Natural killer cell treated with Interleukin-12 subunit alpha and Interleukin-12 subunit beta and Interleukin-15 and Interleukin-18, amount 100 ng/mL, for 72 hours (primary cell): ENCODE measurements at regions not wholly inside any gene's neighbourhood (a gene's known extent, or its start where the extent isn't known, plus 50 kb on each side); places are given as distances from the start of the nearest gene placed in this dataset.

ENCODE experiments used
- ATAC-seq, 2 donors: fragments of 150-1000 bp; cut with Tn5 transposase in 1 of 2; sonication (Bioruptor Pico), chemical (Tn5 transposase) in 1 of 2; 2 replicates each; pipeline ENCODE4 v1.10.0; 2021
- DNase-seq: peaks from one replicate; pipeline ENCODE4 v3.0.0; 2022; ENCODE audit warnings: low spot score
- H3K27ac Mint-ChIP-seq, 2 donors: 1 replicate in 1 of 2; 2 replicates in 1 of 2; pipeline ENCODE4 v1.8.0; 2022; ENCODE audit warnings: mixed read lengths in 2 of 2, mild to moderate bottlenecking in 1 of 2, moderate library complexity in 1 of 2
- H3K27me3 Mint-ChIP-seq, 2 donors: 1 replicate in 1 of 2; 2 replicates in 1 of 2; pipeline ENCODE4 v1.8.0; 2022; ENCODE audit warnings: mixed read lengths in 2 of 2
- H3K36me3 Mint-ChIP-seq: one replicate; pipeline ENCODE4 v1.8.0; 2022; ENCODE audit warnings: mixed read lengths
- H3K4me1 Mint-ChIP-seq, 2 donors: 1 replicate in 1 of 2; 2 replicates in 1 of 2; pipeline ENCODE4 v1.8.0; 2022; ENCODE audit warnings: low read depth in 2 of 2, mixed read lengths in 2 of 2, mild to moderate bottlenecking in 1 of 2
- H3K4me3 Mint-ChIP-seq: one replicate; pipeline ENCODE4 v1.8.0; 2022; ENCODE audit warnings: mixed read lengths
- H3K9me3 Mint-ChIP-seq: 2 replicates; pipeline ENCODE4 v1.8.0; 2022; ENCODE audit warnings: mixed read lengths

DNA sequence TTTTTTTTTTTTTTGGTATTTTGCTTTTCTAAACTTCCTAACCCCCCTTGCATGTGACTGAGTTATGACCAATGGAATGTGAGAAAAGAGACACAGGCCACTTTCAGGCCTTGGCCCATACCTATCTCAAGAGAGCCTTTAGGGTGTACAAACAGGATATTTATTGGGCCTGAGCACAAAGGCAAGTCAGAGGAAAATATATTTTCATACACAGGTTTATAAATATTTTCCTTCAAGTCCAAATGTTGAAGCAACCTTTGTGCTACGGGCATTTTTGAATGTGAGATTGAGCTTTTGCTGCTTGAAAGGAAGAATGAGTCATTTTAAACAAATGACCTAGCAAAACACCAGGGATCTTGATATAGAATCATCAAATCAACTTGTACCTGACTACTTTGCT is 228.6 kb upstream of the E2F7 start:
- Mint-ChIP-seq H3K9me3 (peaks cover 20% of the 10 kb centered on the region), H3K27me3 (no peaks in the 10 kb centered on the region), H3K27ac (no peak overlapping the region), H3K4me1 (no peaks in the 10 kb centered on the region), H3K4me3 (no peak overlapping the region), H3K36me3 (no peaks in the 10 kb centered on the region)
- ATAC-seq (no peak), DNase-seq (no peak)

DNA sequence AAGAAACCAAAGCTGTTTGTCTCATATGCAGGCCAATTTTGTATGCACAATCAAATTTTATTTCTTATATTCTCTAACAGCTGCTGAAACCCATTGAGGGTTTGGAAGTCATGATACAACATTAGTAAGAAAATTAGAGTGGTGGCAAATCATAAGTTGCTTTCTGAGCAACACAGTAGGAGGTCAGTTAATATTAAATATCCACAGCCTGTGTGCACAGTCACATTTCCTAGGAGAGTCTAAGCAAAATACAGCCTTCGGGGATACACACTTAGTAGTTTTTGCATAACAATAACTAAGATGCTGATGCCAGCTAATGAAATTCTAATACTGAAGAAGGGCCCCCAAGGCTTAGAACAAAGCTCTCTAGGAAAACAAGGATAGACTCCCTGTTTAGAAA is 209.6 kb upstream of the E2F7 start:
- Mint-ChIP-seq H3K27ac (no peak overlapping the region), H3K36me3 (no peaks in the 10 kb centered on the region), H3K27me3 (no peaks in the 10 kb centered on the region), H3K4me3 (no peak overlapping the region), H3K9me3 (peaks cover 6% of the 10 kb centered on the region), H3K4me1 (no peaks in the 10 kb centered on the region)
- DNase-seq (no peak), ATAC-seq (no peak)

- H3K36me3 Mint-ChIP-seq = no peaks in the 10 kb centered on the region
- no peak for ATAC-seq
- H3K27me3 Mint-ChIP-seq = no peaks in the 10 kb centered on the region
- H3K4me1 Mint-ChIP-seq = no peaks in the 10 kb centered on the region
- H3K27ac Mint-ChIP-seq = no peak overlapping the region
- peaks cover 6% of the 10 kb centered on the region for H3K9me3 Mint-ChIP-seq
- H3K4me3 Mint-ChIP-seq = no peak overlapping the region
- DNase-seq = no peak
Measured at GRCh38 chr12:77273898-77274297, 208.5 kb upstream of the E2F7 start.

DNA sequence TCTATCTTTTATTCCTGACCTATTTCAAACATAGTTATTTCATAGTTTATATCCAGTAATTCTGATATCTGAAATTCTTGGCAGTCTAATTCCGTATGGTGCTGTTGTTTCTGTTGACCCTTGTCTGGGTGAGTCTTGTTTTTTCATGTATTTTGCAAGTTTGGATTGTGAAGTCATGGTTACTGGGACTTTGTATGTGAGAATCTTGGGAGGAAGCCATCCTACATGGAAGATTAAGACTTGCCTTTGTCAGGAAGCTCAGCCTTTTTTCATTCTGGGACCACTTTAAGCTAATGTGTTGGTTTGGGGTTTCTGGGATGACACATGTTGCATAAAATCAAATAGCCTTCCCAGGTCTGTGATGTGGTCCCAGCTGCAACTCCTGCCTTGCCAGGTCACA is 191.6 kb upstream of the E2F7 start:
- no peak for DNase-seq
- no peak overlapping the region for H3K4me3 Mint-ChIP-seq
- no peak for ATAC-seq
- H3K27me3 Mint-ChIP-seq = no peaks in the 10 kb centered on the region
- H3K9me3 Mint-ChIP-seq = peaks cover 6% of the 10 kb centered on the region
- no peak overlapping the region for H3K27ac Mint-ChIP-seq
- no peaks in the 10 kb centered on the region for H3K4me1 Mint-ChIP-seq
- H3K36me3 Mint-ChIP-seq = no peaks in the 10 kb centered on the region

- Mint-ChIP-seq H3K9me3 (peaks cover 4% of the 10 kb centered on the region), H3K27me3 (no peaks in the 10 kb centered on the region), H3K27ac (no peak overlapping the region), H3K4me3 (no peak overlapping the region), H3K36me3 (no peaks in the 10 kb centered on the region), H3K4me1 (no peaks in the 10 kb centered on the region)
- DNase-seq (no peak), ATAC-seq (no peak)
Measured at GRCh38 chr12:77253321-77253720, 188.0 kb upstream of the E2F7 start.

DNA sequence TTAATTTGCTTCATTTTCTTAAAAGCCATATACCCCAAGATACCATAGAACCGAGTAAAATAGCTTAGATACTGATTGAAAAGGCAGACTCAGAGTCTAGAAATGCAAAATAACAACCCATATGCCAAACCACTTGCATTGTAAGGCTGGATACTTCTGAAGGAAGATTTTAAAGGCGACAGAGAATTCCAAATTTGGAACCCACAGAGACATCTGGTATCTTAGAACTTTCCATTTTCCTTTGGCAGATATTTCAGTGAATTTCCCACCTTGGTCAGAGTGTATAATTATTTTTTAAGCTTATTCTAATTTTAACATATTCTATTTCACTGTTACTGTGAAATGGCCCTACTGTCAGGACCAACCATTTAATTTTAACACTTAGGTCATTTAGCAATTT is 186.4 kb upstream of the E2F7 start:
- ATAC-seq (no peak), DNase-seq (no peak)
- no peaks in the 10 kb centered on the region for H3K4me1 Mint-ChIP-seq
- H3K4me3 Mint-ChIP-seq = no peak overlapping the region
- H3K36me3 Mint-ChIP-seq = no peaks in the 10 kb centered on the region
- no peaks in the 10 kb centered on the region for H3K27me3 Mint-ChIP-seq
- H3K27ac Mint-ChIP-seq = no peak overlapping the region
- peaks cover 8% of the 10 kb centered on the region for H3K9me3 Mint-ChIP-seq

DNA sequence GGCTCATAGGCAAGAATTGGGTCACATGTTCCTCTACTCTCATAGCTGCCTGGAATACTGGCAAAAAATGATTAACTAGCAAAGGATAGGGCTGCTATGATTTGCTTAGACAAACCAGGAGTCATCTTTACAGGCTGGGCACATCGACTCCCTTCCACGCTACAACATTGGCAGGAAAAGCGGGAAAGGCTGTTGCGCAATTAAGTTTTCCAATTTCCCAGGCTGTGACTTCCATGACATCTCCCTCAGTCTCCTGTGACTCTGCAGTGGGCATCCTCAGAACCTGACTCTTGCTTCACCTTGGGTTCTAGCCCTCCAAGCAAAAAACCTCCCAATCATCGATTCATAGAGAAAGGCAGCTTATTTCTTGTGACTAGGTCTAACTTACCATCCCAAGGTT is 184.5 kb upstream of the E2F7 start:
- DNase-seq (no peak), ATAC-seq (no peak)
- Mint-ChIP-seq H3K36me3 (no peaks in the 10 kb centered on the region), H3K4me1 (no peaks in the 10 kb centered on the region), H3K27me3 (no peaks in the 10 kb centered on the region), H3K9me3 (peaks cover 8% of the 10 kb centered on the region), H3K27ac (no peak overlapping the region), H3K4me3 (no peak overlapping the region)

DNA sequence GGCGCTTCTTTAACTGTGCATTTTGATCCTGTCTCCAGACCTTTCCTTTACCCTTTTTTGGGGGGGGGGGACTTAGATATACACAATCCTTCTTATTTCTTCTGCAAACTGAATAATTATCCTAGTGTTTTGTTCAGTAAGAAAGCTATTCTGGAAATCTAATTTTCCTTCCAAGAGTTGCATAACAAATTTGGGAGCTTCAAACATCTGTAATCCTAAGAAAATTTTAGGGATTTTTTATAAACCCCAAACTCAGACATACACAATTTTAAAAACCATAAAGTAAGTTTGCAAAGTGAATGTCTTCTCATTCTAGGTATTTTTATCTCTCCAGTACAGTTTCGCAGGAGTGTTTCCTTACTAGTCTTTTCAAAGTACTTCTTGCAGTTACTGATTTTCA is 182.7 kb upstream of the E2F7 start:
- DNase-seq (no peak), ATAC-seq (no peak)
- Mint-ChIP-seq H3K27ac (no peak overlapping the region), H3K4me3 (no peak overlapping the region), H3K9me3 (peaks cover 5% of the 10 kb centered on the region), H3K36me3 (no peaks in the 10 kb centered on the region), H3K4me1 (no peaks in the 10 kb centered on the region), H3K27me3 (no peaks in the 10 kb centered on the region)

DNA sequence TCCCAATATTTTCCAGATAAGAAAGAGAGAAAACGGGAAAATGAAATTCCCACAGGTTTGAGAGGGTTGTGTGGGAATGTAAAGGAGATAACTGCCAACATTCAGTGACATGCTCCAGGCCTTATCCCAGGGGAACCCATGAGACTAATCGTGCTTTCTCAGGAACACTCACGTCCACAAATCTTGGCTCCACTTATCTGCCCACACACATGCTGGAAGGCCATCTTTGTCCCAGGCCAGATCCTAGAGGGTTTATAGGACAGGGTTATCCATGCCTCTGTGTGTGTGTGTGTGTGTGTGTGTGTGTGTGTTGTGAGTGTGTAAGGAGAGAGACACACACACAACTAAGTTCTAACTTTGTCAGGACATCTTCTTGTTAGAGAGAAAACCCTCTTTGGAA is 182.2 kb upstream of the E2F7 start:
- no peak for ATAC-seq
- peaks cover 4% of the 10 kb centered on the region for H3K9me3 Mint-ChIP-seq
- DNase-seq = no peak
- H3K27me3 Mint-ChIP-seq = no peaks in the 10 kb centered on the region
- H3K4me3 Mint-ChIP-seq = no peak overlapping the region
- H3K4me1 Mint-ChIP-seq = no peaks in the 10 kb centered on the region
- H3K36me3 Mint-ChIP-seq = no peaks in the 10 kb centered on the region
- no peak overlapping the region for H3K27ac Mint-ChIP-seq

- Mint-ChIP-seq H3K27ac (no peak overlapping the region), H3K4me1 (no peaks in the 10 kb centered on the region), H3K4me3 (no peak overlapping the region), H3K27me3 (no peaks in the 10 kb centered on the region), H3K9me3 (peaks cover 4% of the 10 kb centered on the region), H3K36me3 (no peaks in the 10 kb centered on the region)
- no peak for ATAC-seq
- DNase-seq = no peak
Measured at GRCh38 chr12:77243345-77243744, 178.0 kb upstream of the E2F7 start.

- Mint-ChIP-seq H3K4me3 (no peak overlapping the region), H3K9me3 (peaks cover 4% of the 10 kb centered on the region), H3K4me1 (no peaks in the 10 kb centered on the region), H3K36me3 (no peaks in the 10 kb centered on the region), H3K27me3 (no peaks in the 10 kb centered on the region), H3K27ac (no peak overlapping the region)
- ATAC-seq (no peak), DNase-seq (no peak)
Measured at GRCh38 chr12:77239617-77240016, 174.2 kb upstream of the E2F7 start.

GRCh38 chr12:77238335-77238734 is 173.0 kb upstream of the E2F7 start:
- H3K4me3 Mint-ChIP-seq = no peak overlapping the region
- H3K9me3 Mint-ChIP-seq = peaks cover 7% of the 10 kb centered on the region
- no peaks in the 10 kb centered on the region for H3K4me1 Mint-ChIP-seq
- no peaks in the 10 kb centered on the region for H3K36me3 Mint-ChIP-seq
- DNase-seq (no peak), ATAC-seq (no peak)
- H3K27me3 Mint-ChIP-seq = no peaks in the 10 kb centered on the region
- H3K27ac Mint-ChIP-seq = no peak overlapping the region

DNA sequence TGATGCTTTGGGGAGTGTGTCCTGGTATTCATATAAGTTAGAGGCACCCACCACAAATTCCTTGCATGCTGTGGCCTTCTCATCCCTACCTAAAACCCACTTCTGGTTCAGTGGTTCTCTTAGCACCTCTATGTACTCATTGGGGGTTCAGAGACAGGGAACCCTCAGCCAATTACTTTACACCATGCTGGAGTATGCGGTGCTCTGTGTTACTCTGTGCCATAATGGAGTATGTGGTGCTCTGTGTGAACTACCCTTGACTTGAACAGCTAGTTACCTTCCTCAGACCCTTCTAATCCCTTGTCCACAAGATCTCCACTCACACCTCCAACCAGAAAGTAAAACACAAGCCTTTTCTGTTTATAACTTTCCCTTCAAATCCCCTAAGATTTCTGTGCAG is 172.5 kb upstream of the E2F7 start:
- DNase-seq (no peak), ATAC-seq (peak in 1 of 2 donors; percentile 43)
- peaks cover 7% of the 10 kb centered on the region for H3K9me3 Mint-ChIP-seq
- H3K27ac Mint-ChIP-seq = no peak overlapping the region
- H3K27me3 Mint-ChIP-seq = no peaks in the 10 kb centered on the region
- no peaks in the 10 kb centered on the region for H3K4me1 Mint-ChIP-seq
- no peaks in the 10 kb centered on the region for H3K36me3 Mint-ChIP-seq
- no peak overlapping the region for H3K4me3 Mint-ChIP-seq

- Mint-ChIP-seq H3K4me1 (no peaks in the 10 kb centered on the region), H3K27me3 (no peaks in the 10 kb centered on the region), H3K27ac (no peak overlapping the region), H3K9me3 (peaks cover 7% of the 10 kb centered on the region), H3K4me3 (no peak overlapping the region), H3K36me3 (no peaks in the 10 kb centered on the region)
- no peak for ATAC-seq
- DNase-seq = no peak
Measured at GRCh38 chr12:77236066-77236465, 170.7 kb upstream of the E2F7 start.

GRCh38 chr12:77232045-77232444 is 166.7 kb upstream of the E2F7 start:
- peaks cover 3% of the 10 kb centered on the region for H3K9me3 Mint-ChIP-seq
- no peaks in the 10 kb centered on the region for H3K27me3 Mint-ChIP-seq
- no peak overlapping the region for H3K27ac Mint-ChIP-seq
- H3K36me3 Mint-ChIP-seq = no peaks in the 10 kb centered on the region
- no peak overlapping the region for H3K4me3 Mint-ChIP-seq
- no peaks in the 10 kb centered on the region for H3K4me1 Mint-ChIP-seq
- ATAC-seq = no peak
- no peak for DNase-seq
